EH (cell line): ENCODE measurements at regions not wholly inside any gene's neighbourhood (a gene's known extent, or its start where the extent isn't known, plus 50 kb on each side); places are given as distances from the start of the nearest gene placed in this dataset.

Experiments
- DNase-seq: peaks from one replicate; pipeline ENCODE4 v3.0.0-alpha.2; 2015; ENCODE audit warnings: low read depth

DNA sequence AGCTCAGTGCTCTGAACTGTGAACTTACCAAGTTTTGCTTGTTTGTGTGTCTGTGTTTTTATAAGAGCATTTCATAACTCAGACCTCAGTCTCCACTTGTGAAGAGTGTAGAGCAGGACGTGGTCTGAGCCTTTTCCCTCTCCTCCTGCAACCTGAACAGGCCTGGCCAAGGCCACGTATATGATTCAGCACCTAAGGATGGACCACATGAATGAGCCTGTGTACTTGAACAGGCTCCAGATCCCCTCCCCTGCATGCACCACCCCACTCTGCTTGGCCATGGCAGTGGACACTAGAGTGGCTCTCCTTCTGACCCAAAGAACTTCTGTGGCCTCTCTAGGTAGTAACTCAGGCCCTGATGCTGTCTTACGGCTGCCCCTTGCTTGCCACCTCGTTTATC lies 125.9 kb upstream of the FSTL4 start:
- peak; percentile 40 for DNase-seq

DNA sequence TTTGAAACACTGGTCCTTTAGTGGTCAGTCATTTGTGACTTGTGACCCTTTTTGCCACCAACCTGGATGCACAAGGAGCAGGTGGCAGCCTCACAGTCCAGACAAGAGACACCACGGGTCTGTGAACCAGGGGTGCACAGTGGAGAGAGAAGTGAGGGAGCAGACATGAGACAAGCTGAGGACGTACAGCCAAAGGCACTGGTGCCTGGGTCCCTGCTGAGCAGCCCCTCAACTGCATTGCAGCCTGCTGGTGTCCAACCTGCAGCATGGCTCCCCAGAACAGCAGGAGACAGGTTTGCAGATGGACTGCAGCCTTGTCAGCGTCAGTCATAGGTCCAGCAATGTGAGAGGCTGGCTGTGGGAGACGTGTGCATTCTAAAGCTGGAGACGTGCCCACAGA lies 124.2 kb upstream of the FSTL4 start:
- DNase-seq, result no peak

DNA sequence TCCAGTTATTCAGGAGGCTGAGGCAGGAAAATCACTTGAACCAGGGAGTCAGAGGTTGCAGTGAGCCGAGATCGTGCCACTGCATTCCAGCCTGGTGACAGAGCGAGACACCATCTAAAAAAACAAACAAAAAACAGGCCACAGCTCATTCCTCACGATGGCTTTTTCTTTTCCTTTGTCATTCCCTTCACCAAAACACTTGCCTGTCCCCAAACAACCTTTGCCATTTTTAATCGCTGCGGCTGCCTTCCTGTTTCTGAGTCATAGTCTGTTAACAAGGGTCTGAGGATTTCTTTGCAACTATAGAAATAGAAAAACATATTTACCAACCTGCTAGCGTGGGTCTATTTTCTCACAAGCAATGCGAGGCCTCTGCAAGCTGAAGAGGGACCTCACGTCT lies 123.0 kb upstream of the FSTL4 start:
- DNase-seq, result peak; percentile 92

DNA sequence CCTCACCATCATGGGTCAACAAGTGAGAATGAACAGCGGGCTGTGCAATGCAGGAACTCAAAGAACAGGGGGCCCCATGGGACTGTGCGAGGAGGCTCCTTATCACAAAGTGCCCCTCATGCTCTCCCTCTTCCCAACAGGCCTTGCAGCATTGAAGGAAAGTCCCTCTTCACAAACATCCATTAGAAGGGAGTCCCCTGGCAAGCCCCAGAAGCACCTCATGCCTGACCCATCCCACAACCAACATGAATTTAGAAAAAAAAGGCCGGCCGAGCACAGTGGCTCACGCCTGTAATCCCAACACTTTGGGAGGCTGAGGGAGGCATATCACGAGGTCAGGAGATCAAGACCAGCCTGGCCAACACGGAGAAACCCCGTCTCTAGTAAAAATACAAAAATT lies 122.6 kb upstream of the FSTL4 start:
- no peak for DNase-seq

DNA sequence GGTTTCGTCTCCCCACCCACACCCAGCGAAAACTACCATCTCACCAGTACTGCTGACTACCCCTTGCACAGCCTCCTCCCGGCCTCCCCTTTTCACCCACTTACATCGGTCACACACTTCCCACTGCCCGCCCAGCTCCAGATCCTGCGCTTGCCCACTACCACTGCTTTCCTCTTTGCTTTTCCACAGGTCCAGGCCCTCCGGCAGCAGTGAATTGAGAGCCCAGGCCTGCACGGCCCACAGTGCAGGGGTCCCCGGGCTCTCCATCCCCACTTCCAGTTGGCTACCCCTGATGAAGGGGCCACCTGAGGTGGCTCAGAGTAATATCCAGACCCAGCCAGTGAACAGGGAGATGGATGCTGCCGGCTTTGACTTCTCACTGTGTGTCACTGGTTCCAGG lies 120.2 kb upstream of the FSTL4 start:
- no peak for DNase-seq

DNA sequence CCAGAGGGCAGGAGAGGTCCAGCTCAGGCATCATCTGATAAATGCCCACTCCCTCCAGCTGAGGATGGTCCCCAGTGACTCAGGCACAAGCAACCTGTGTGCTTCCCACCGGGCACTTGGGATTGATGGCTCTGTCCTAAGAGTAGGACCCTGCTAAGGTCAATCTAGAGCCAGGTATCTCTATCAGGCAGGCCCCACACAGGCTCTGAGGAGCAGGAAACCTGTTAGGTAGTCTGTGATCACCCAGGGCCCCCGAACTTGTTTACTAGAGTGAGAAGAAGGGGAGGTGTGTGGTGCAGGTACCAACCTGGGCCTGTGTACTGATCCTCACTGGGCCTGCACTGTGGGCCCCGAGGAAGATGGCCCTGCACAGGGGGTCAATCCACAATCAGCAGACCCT lies 119.6 kb upstream of the FSTL4 start:
- no peak for DNase-seq

DNA sequence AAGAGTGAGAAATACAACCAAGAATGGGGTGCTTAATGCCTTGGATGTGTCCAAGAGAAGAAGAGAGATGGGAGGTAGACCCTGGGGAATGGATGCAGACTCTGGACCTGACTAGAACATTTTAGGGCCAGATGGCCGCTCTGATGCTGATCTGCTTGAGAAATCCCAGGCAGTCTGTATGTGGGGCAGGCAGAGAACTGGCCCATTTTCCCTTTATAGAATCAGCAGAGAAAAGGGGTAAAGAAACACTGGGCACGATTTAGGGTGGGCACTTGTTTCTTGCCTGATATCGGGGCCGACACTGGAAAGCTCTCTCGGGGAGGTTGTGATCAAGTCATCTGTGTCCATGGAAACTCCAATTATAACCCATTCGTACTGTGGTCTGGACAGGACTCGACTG lies 118.5 kb upstream of the FSTL4 start:
- no peak for DNase-seq

DNA sequence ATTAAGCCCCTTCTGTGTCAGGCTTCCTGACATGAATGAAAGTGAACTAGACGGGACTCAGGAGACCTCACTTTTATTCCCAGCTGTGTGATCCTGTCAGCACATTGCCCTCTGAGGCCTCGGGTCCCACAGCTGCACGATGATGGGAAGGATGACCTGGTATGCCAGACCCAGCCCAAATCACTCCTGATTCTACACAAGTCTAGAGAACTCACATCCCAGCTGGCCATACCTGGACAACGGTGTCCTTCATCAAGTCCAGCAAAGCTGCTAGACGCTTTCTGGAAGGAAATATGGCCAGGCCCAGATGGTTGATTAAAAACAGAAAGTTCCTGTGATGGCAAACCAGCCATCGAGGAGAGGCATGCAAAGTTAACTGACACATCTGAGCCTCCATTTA lies 118.0 kb upstream of the FSTL4 start:
- DNase-seq, result no peak

DNA sequence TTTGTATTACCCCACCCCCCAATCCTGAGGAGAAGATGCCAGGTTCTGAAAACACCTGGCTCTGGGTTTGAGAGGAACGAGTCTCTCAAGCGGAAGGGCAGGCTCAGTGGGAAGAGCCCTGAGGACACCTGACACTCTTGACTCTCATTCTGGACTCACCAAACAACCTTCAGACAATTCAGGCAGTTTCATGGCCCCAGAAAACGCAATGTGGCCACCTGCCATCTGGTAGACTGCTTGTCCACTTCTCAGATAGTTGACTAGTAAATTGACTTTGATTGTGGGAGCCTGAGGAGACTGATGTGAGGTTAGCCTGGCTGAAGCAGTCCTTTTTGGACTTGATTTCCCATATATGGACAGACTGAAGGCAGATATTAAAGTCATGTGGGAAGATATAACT lies 117.5 kb upstream of the FSTL4 start:
- no peak for DNase-seq

DNA sequence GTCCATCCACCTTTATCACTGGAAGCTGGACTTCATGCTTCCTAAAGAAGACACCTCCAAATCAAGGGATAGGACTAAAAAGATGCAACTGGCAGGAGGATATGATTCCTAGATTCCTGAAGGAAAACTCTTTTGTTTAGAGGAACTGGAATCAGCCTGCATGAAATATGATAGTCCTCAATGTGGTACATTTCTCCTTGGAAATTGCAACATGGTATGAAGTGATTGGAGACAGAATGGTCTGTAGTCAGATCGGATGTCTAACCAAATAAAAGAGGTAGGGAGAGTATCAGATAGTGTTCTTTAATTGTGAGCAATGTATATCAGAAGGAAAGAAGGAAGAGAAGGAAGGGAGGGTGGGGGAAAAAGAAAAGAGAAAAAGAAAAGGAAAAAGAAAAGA lies 116.1 kb upstream of the FSTL4 start:
- DNase-seq, result no peak

DNA sequence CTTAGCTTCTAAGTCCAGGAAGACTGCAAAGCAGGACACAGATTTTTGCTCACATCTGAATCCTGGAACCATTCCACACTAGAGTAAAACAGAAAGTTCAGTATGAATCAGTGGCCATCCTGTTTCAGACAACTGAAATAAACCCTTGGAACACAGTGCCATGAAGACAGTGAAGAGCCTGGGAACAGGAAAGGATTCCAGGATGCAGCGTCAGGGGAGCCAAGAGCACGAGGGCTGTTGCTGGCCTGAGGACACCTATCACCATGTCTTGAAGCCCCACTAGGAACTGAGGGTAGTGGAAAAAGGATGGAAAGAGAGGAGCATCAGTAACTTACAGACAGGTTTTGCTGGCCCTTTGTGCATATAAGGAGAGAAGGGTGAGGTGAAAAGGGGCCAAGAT lies 115.3 kb upstream of the FSTL4 start:
- peak; percentile 62 for DNase-seq

DNA sequence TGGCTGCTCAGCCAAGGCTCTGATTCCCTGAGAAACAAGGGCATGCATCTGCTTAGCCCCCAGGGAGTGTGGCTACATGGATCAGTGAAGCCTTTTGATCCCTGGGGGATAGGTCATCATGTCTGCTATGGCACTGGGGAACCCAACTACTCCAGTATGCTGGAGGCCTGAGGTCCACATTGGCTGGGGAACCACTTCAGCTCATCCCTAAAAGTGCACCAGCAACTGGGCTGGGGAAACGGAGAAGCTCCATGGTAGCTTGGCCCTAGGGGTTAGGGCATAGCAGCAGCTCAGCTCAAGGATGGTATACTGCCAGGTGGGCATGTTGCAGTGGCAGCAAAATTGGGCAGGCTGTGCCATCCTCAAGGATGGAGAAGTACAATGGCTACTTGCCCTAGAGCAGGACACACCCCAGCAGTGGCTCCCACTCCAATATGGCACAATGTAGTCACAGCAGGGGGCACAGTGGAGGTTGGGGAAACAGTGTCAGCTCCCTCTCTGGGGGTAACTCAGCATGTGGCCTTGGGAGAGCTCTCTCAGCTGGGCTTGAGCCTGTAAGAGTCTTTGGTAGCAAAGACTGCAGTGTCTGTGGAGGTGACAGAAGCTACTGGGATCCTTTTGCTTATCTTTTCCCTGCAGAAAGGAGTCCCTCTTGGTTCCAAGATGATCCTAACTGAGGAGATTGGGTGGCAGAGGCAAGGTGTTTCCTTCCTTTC lies 111.5 kb upstream of the FSTL4 start:
- DNase-seq, result no peak

DNA sequence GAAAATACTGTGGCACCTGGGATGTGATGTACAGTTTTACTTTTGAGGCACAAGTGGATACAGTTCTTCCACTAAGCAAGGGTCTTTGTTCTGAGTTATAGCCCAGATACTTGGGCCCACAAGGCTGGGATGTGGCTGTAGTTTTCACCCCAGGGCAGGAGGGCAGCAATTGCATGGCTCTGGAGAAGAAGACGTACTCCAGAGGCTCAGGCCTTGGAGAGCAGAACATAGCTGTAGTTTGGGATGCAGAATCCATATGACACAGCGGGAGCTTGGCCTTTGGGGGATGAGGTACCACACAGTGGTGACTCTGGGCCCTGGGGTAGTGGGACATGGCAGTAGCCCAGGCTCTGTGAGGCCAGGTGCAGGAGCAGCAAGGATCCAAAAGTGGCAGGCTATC lies 110.8 kb upstream of the FSTL4 start:
- DNase-seq, result no peak

DNA sequence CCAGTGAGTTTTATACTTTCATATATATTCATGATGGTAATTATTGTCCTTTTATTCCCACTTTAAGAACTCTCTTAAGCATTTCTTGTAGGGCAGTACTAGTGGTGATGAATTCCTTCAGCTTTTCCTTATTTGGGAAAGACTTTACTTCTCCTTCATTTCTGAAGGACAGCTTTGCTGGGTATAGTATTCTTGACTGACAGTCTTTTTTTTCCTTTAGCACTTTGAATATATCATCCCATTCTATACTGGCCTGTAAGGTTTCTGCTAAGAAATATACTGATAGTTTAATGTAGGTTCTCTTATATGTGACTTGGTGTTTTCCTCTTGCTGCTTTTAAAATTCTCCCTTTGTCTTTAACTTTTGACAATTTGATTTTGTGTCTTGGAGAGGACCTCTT lies 109.0 kb upstream of the FSTL4 start:
- no peak for DNase-seq

DNA sequence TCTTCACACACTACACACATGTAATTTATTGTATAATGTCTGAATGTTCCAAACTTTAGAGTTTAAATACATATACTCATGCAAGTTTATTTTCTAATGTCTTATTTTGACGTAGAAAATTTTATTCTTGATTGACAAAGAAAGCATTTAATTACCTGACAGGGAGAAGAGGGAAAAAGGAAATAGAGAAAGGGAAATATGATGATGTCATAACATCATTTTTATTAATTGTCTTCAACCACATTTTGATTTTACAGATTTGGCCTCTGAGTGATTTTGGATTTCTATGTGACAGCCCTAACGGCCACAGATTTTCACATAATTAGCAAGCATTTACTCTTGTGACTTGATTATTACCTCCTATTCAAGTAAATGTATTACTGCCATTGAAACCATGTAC lies 106.1 kb upstream of the FSTL4 start:
- DNase-seq, result no peak

DNA sequence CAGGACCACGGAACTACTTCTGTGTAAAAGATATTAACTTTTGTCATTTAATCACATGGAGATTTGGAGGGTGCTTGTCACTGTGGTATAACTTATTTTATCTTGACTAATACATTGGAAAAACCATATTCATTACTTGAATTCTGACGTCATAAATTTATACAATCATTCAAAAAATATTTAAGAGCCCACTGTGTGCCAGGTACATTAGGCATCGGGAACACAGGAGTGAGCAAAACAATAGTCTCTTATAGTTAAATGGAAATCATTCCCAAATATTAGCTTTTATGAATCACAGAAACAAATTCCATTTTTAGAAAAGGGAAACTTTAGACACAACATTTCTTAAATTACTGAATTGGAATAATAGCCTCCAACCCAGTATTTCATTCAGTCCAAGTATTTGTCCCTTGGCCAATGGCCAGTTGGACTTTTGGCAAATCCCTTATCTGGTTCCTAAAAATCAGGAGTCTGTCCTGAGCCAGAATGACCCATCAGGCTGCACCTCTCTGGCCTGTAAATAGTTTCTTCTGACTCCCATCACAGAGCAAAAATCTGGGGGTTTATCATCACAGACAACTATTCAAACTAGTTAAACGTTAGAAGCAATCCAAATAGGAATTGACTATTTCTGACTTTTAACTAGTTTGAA lies 104.3 kb upstream of the FSTL4 start:
- no peak for DNase-seq

DNA sequence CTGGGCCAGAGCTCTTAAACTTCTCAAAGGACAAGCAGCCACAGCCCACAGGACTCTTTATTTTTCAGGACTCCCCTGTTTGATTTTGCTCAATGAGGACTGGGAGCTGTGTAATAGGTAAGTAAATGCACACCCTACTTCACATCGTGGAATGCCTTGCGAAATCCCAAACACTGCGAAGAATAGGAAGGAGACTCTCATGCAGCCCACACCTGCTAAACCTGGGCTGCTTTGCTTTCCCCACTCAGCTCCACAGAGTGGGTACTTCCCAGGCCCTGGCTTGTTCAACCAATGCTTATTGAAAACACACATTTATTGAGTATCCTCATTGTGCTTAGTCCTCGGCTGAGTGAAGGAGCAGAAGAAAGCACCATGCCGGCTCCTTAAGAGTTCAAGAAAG lies 103.3 kb upstream of the FSTL4 start:
- DNase-seq, result no peak

DNA sequence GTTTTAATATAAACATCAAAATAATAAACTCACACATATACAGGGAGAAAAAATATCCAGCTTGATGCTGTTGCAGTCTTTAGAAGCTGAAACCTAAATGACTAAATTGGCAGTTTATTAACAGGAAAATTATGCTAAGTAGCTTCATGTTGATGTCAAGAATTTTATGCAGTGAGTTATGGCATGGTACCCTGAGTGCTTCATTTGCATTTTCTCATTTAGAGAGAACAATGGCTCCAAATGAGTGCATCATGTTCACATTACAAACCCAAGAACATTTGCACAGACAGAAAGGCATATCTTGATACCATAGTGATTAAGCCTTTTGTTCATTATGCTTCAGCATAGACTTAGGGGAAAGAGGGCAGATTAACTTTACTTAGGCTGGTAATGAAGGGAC lies 102.9 kb upstream of the FSTL4 start:
- no peak for DNase-seq

DNA sequence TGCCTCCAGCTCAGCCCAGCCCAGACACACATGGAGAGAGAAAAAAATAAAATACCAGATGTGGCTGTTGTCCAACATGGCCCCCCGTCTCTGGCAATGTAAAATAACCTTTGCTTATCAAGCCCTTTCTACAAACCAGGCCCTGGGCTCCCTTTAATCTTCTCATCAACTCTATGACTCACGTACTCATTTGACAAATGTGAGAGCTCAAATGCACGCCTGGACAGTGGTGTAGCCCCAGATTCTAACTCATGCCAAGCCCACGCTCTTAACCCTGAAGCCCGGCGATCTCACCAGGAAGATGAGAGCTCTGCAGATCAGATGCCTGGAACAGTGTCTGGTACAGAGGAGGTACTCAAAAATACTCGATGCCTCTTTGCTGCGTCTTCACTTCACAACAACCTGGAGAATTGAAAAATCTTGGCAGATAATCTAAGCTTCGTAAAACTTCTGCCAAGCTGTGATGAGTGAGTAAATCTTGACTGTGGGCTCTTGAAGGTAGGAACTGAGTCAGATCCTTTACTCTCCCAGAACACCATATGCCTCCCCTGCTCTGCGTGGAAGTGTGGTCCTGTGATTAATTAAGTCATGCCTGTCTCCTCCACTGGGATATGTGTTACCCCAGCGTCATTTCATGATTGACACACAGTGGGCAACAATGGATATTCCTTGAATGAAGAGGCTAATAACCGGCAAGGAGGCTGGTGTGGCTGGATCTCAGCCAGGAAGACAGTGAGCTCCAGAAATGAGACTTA lies 102.0 kb upstream of the FSTL4 start:
- no peak for DNase-seq

DNA sequence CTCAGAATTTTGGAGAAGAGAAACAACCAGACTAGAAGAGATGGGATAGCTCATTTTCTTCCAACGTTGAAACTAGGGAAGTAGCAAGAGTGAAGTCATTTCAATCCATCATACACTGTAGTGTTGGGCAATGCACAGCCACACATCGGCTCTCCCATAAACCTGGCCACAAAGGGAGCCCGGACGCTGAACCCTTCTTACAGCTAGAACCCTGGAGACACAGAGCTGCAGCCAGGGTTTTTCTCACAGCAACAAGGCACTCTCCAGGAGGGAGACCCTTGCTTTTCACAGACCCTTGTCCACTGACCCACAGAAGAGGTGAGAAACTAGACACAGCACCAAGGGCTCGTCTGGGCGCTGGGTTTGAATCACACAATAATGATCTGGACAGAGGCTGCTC lies 101.4 kb upstream of the FSTL4 start:
- DNase-seq, result no peak

DNA sequence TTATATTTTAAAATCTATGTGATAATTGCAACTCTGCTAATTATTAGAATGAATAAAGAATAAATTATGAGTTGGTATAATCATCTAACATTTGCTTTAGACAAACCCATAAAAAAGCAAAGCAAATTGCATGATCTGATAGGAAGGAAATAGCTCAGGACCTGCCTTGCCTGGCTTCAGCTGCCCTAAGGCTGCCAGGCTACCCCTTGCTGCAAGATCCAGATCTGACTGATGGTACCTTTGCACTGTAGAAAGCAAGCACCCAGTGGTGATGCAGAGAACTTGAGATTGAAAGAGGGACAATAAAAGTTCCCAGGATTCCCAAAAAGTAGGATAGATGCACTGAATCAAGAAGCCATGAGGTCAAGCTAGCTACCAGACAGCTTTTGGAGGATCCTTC lies 100.9 kb upstream of the FSTL4 start:
- no peak for DNase-seq

DNA sequence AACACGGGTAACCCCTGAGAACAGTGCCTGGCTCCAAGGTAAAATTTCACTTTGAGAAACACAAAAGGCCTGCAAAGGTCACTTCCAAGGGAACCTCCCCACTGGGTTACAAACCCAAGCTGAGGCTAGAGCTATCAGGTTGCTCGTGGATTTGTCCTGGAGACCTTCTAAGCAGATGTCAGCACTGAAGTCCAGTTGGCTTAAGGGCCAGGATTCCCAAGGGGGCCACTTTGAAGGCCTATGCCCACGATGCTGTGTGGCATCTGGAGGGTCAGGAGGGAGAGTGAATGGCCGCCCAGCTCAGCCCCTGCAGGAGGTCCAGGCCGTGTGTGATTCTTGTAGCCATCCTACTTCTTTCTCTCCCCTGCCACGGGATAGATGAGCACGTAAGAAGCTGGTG lies 100.2 kb upstream of the FSTL4 start:
- DNase-seq, result no peak

DNA sequence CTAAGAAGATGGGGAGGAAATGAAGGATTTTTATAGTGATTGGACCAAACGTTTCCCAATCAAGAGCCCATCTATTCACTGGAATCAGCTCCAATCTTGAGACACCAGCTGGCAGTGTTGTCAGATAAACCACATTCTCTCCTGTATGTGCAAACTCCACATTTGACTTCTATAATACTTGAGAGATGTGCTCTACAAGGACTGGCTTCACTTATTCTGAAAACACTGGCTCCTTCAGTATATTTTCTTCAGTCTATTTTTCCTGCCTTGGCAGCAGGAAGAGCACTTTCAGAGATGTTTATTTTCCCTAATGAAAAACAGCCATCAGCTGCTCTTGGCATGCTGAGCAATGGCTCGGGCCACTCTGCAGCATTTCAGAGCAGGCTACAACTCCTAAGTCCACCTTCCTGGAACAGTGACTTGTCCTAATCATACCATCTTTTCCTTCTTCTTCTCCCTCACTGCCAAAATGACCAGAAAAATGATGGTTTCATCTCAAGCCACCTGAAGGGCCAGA lies 96.9 kb upstream of the FSTL4 start:
- DNase-seq, result peak; percentile 52
